AG04450 (cell line): ENCODE measurements at regions not wholly inside any gene's neighbourhood (a gene's known extent, or its start where the extent isn't known, plus 50 kb on each side); places are given as distances from the start of the nearest gene placed in this dataset.

Source experiments
- CTCF ChIA-PET: fragments of 300-600, 350-600 bp; formaldehyde crosslinking; extraction: SDS; loops from one replicate; lab custom pipeline; 2022; ENCODE audit warnings: antibody characterized with exemption, inconsistent platforms; lab: Charles Lee
- POLR2A ChIA-PET: fragments of 350-600 bp; formaldehyde crosslinking; extraction: SDS; loops from one replicate; lab custom pipeline; 2021; ENCODE audit warnings: antibody characterized with exemption, inconsistent platforms; lab: Yijun Ruan, JAX
- DNase-seq: peaks from one replicate; pipeline ENCODE4 v3.0.0-alpha.2; 2011; ENCODE audit warnings: low read depth, low spot score
- H3K27ac ChIP-seq: one replicate; pipeline ENCODE4 v1.5.1; 2012; ENCODE audit warnings: low read depth, low read length, control low read depth
- H3K27me3 ChIP-seq: one replicate; pipeline ENCODE4 v1.6.0; 2012; ENCODE audit warnings: low read length; ENCODE audit not compliant: control insufficient read depth, insufficient read depth
- H3K4me3 ChIP-seq: 2 replicates; pipeline ENCODE4 v1.5.1; 2011; ENCODE audit warnings: mild to moderate bottlenecking, low read depth, low read length, control low read depth
- H3K9me3 ChIP-seq: 2 replicates; pipeline ENCODE4 v1.5.1; 2012; ENCODE audit warnings: low read length; ENCODE audit not compliant: control insufficient read depth, insufficient read depth
- TF ChIP-seq, protein P1 (sequence below): IDR thresholded peaks from 2 replicates; pipeline ENCODE4 v1.5.1; 2011; ENCODE audit warnings: low read depth, low read length, control low read depth, inconsistent platforms

DNA sequence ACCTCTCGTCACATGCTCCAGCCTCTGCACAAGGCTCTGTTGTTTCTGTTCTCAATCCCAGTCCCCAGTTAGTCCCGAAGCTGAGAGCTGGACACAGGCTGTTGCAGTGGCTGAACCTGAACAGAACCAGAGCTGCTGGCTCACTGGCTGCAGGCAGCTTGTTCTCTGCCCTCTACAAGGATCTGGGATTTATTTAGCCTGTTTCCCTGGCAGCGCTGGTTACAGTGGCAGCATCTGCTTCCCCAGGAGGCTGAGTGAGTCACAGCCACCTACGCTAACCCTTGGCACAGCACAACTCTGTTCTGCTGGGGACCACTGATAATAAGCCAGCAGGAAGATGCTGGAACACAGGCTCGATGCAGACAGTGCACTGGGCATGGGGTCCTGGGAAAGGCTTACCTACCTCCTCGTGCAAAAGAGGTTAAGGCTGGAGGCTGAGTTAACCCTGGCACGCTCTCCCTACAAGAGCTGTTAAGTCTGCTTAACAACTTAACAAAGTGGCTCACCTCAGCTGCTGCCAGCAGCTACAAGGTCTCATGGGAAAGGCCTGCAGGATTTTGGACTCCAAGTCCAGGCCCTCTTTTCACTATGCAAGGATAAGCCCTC, 299.6 kb downstream of the PCNX1 start:
- H3K4me3 ChIP-seq: no peak overlapping the region
- no peaks in the 10 kb centered on the region for H3K27me3 ChIP-seq
- POLR2A ChIA-PET: no interaction called here
- TF ChIP-seq, protein P1, sequence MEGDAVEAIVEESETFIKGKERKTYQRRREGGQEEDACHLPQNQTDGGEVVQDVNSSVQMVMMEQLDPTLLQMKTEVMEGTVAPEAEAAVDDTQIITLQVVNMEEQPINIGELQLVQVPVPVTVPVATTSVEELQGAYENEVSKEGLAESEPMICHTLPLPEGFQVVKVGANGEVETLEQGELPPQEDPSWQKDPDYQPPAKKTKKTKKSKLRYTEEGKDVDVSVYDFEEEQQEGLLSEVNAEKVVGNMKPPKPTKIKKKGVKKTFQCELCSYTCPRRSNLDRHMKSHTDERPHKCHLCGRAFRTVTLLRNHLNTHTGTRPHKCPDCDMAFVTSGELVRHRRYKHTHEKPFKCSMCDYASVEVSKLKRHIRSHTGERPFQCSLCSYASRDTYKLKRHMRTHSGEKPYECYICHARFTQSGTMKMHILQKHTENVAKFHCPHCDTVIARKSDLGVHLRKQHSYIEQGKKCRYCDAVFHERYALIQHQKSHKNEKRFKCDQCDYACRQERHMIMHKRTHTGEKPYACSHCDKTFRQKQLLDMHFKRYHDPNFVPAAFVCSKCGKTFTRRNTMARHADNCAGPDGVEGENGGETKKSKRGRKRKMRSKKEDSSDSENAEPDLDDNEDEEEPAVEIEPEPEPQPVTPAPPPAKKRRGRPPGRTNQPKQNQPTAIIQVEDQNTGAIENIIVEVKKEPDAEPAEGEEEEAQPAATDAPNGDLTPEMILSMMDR: no peak
- CTCF ChIA-PET: interaction anchor here (0.5 to 1.1 kb wide), 2 partner anchors 20 to 40 kb away, joined by 3 read pairs; no protein-coding TSS in a partner anchor
- DNase-seq: peak; percentile 42
- H3K9me3 ChIP-seq: no peaks in the 10 kb centered on the region
- H3K27ac ChIP-seq: peak overlapping the region; percentile 2

DNA sequence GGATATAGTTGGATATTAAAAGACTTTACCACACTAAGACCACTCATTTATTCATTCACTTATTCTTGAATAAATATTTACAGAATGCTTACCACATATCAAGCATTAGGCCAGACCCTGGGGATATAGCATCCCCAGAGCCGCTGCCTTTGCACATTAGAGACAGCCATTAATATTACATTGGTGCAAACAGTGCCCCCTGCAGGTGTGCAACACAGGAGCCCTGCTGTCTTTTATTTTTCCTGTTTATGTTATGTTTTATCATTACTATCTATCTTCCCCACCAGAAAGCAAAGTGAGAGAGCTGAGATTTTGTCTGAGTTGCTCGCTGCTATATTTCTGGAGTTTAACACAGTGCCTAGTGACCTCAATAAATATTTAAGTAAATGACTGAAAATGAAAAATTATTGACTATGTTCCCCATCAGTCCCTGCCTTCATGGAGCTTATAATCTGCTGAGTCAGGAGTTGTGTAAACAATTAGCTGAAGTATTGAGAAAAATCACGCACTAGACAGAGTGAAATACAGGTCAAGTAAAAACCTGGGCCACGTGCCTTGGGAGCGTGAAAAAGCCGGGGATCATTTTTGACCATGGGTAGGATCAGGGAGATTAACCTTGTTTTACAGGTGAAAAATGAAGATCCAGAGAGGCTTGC, 301.6 kb downstream of the PCNX1 start:
- H3K27ac ChIP-seq: no peak overlapping the region
- TF ChIP-seq, protein P1: 0 out of 2 replicates have a peak, but pooled peaks have one; percentile 10
- H3K4me3 ChIP-seq: no peak overlapping the region
- CTCF ChIA-PET: no interaction called here
- no peaks in the 10 kb centered on the region for H3K27me3 ChIP-seq
- DNase-seq: no peak
- H3K9me3 ChIP-seq: no peaks in the 10 kb centered on the region
- POLR2A ChIA-PET: interaction anchor here (0.8 kb wide), 1 partner anchor 12 kb away, joined by 3 read pairs; no protein-coding TSS in a partner anchor

DNA sequence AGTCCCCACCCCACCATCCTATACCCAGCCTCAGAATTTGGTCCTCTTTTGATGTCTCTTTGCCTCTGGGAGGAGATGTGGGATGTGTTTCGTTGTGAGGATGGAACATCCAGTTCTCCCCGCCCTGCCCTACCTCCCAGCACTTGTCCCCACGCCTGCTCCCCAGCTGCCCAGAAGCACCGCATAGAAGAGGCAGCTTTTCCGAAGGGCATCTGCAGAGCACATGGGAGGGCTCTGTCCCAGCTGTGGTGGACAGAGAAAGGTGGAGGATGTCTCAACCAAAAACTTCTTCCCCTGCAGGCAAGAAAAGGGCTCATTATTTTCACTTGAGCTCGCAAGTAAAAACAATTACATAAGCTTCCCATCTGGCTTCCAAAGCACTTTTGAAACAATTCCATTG, 302.6 kb downstream of the PCNX1 start:
- TF ChIP-seq, protein P1: no peak
- no peaks in the 10 kb centered on the region for H3K9me3 ChIP-seq
- ChIA-PET POLR2A (no interaction called here), CTCF (no interaction called here)
- no peak overlapping the region for H3K27ac ChIP-seq
- no peaks in the 10 kb centered on the region for H3K27me3 ChIP-seq
- no peak for DNase-seq
- H3K4me3 ChIP-seq: no peak overlapping the region

DNA sequence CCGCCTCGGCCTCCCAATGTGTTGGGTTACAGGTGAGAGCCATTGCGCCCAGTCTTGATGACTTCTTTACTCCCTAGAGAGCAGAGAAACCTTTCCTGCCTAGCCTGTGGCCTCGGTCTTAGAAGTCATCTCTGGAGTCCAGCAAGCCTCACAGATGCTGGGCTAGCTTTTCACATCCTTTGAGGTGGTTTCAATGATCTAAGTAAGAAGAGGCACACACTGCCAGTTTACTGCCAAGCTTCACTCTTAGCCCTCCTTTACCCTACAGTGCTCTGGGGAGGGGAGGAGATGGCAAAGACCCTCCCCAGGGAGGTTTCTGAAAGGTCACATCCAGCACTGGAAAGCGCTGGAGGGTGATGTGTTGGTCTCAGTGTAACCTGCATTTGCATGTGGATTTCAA, 304.8 kb downstream of the PCNX1 start:
- no peak overlapping the region for H3K4me3 ChIP-seq
- TF ChIP-seq, protein P1: no peak
- H3K9me3 ChIP-seq: no peaks in the 10 kb centered on the region
- H3K27me3 ChIP-seq: no peaks in the 10 kb centered on the region
- DNase-seq: no peak
- ChIA-PET CTCF (interaction anchor here (0.7 kb wide), 1 partner anchor 10 kb away, joined by 3 read pairs; no protein-coding TSS in a partner anchor), POLR2A (interaction anchor here (0.7 kb wide), 1 partner anchor 59 kb away, joined by 3 read pairs; no protein-coding TSS in a partner anchor)
- no peak overlapping the region for H3K27ac ChIP-seq

DNA sequence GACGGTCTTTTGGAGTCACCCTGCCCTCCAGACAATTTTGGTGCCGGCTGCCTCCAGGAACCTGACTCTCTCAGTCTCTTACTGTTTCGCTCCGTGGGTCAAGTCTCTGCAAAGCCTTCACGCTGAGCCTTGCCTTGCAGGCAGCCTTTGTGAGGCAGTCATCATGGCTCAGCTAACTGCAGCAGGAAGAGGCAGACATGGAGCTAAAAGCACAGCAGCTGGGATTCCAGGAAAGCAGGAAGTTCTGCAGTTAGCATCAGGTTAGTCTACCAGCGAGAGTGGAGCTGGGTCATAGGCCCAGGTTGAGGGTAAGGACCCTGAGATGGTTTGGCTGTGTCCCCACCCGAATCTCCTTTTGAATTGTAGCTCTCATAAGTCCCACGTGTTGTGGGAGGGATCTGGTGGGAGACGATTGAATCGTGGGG, 305.4 kb downstream of the PCNX1 start:
- H3K9me3 ChIP-seq: no peaks in the 10 kb centered on the region
- ChIA-PET CTCF (interaction anchor here (0.7 kb wide), 1 partner anchor 11 kb away, joined by 3 read pairs; no protein-coding TSS in a partner anchor), POLR2A (no interaction called here)
- no peak for DNase-seq
- TF ChIP-seq, protein P1: no peak
- no peaks in the 10 kb centered on the region for H3K27me3 ChIP-seq
- H3K27ac ChIP-seq: no peak overlapping the region
- no peak overlapping the region for H3K4me3 ChIP-seq
